Kidney epithelial cell (primary cell): ENCODE measurements at regions not wholly inside any gene's neighbourhood (a gene's known extent, or its start where the extent isn't known, plus 50 kb on each side); places are given as distances from the start of the nearest gene placed in this dataset.

Experiments
- DNase-seq: peaks from one replicate; pipeline ENCODE4 v3.0.0-alpha.2; 2010; ENCODE audit warnings: low read depth
- H3K27me3 ChIP-seq: 2 replicates; pipeline ENCODE4 v1.6.0; 2011; ENCODE audit warnings: low read length; ENCODE audit not compliant: control insufficient read depth, insufficient read depth
- H3K36me3 ChIP-seq: 2 replicates; pipeline ENCODE4 v1.5.1; 2011; ENCODE audit warnings: low read length; ENCODE audit not compliant: control insufficient read depth, insufficient read depth
- H3K4me3 ChIP-seq: 2 replicates; pipeline ENCODE4 v1.5.1; 2011; ENCODE audit warnings: low read depth, mild to moderate bottlenecking, control low read depth, low read length
- CTCF ChIP-seq: IDR thresholded peaks from 2 replicates; pipeline ENCODE4 v1.5.1; 2011; ENCODE audit warnings: mild to moderate bottlenecking, moderate library complexity, low read length, control low read depth, inconsistent platforms; ENCODE audit not compliant: insufficient read depth, poor library complexity, severe bottlenecking

- Histone ChIP-seq H3K27me3 (no peaks in the 10 kb centered on the region), H3K36me3 (no peaks in the 10 kb centered on the region), H3K4me3 (no peak overlapping the region)
- TF ChIP-seq CTCF, result no peak
- DNase-seq, result no peak
Observed at GRCh38 chr22:48478529-48479265, 1349.0 kb downstream of the BRD1 start.

GRCh38 chr22:48478124-48478523 lies 1349.5 kb downstream of the BRD1 start:
- DNase-seq, result no peak
- H3K4me3 ChIP-seq, result no peak overlapping the region
- TF ChIP-seq CTCF, result no peak

GRCh38 chr22:48477031-48477721 lies 1350.5 kb downstream of the BRD1 start:
- Histone ChIP-seq H3K27me3 (no peaks in the 10 kb centered on the region), H3K4me3 (no peak overlapping the region), H3K36me3 (no peaks in the 10 kb centered on the region)
- DNase-seq, result no peak
- TF ChIP-seq CTCF, result no peak

More at GRCh38 chr22:48478124-48478523, 1349.5 kb downstream of the BRD1 start:
- Histone ChIP-seq H3K36me3 (no peaks in the 10 kb centered on the region), H3K27me3 (no peaks in the 10 kb centered on the region)

- DNase-seq, result no peak
- no peaks in the 10 kb centered on the region for H3K36me3 ChIP-seq
- H3K27me3 ChIP-seq, result no peaks in the 10 kb centered on the region
- TF ChIP-seq CTCF, result no peak
- H3K4me3 ChIP-seq, result no peak overlapping the region
Observed at GRCh38 chr22:48476577-48476976, 1351.1 kb downstream of the BRD1 start.

- H3K4me3 ChIP-seq, result no peak overlapping the region
- no peak for DNase-seq
- no peak for TF ChIP-seq CTCF
Observed at GRCh38 chr22:48475661-48476345, 1351.9 kb downstream of the BRD1 start.

More at GRCh38 chr22:48475661-48476345, 1351.9 kb downstream of the BRD1 start:
- Histone ChIP-seq H3K36me3 (no peaks in the 10 kb centered on the region), H3K27me3 (no peaks in the 10 kb centered on the region)
